Smooth muscle cell (in vitro differentiated cells): ENCODE measurements at regions not wholly inside any gene's neighbourhood (a gene's known extent, or its start where the extent isn't known, plus 50 kb on each side); places are given as distances from the start of the nearest gene placed in this dataset.

Source experiments
- DNase-seq: peaks from one replicate; lab custom pipeline; 2025; ENCODE audit not compliant: unreplicated experiment; lab: John Stamatoyannopoulos, UW
- H2AFZ ChIP-seq: fragments of 200-600 bp; sonication (generic); 2 replicates; pipeline ENCODE4 v1.6.0; 2016; ENCODE audit warnings: antibody characterized with exemption, low read depth, mild to moderate bottlenecking
- H3F3A ChIP-seq: fragments of 200-600 bp; sonication (generic); 2 replicates; pipeline ENCODE4 v1.6.0; 2017; ENCODE audit warnings: antibody characterized with exemption, low read depth
- H3K27ac ChIP-seq: fragments of 200-600 bp; sonication (generic); 2 replicates; pipeline ENCODE4 v1.5.1; 2016; ENCODE audit warnings: low read depth, mild to moderate bottlenecking
- H3K27me3 ChIP-seq: fragments of 200-600 bp; sonication (generic); 2 replicates; pipeline ENCODE4 v1.6.1; 2016; ENCODE audit warnings: low read depth, mild to moderate bottlenecking
- H3K36me3 ChIP-seq: fragments of 200-600 bp; sonication (generic); 2 replicates; pipeline ENCODE4 v1.5.1; 2016; ENCODE audit warnings: low read depth
- H3K4me1 ChIP-seq: fragments of 200-600 bp; sonication (generic); 2 replicates; pipeline ENCODE4 v1.5.1; 2016; ENCODE audit warnings: low read depth
- H3K4me2 ChIP-seq: fragments of 200-600 bp; sonication (generic); 2 replicates; pipeline ENCODE4 v1.6.0; 2016; ENCODE audit warnings: mild to moderate bottlenecking
- H3K4me3 ChIP-seq: fragments of 200-600 bp; sonication (generic); 2 replicates; pipeline ENCODE4 v1.5.1; 2016; ENCODE audit warnings: mild to moderate bottlenecking
- H3K79me2 ChIP-seq: fragments of 200-600 bp; sonication (generic); 2 replicates; pipeline ENCODE4 v1.6.0; 2016; ENCODE audit warnings: low read depth, mild to moderate bottlenecking
- H3K9ac ChIP-seq: fragments of 200-600 bp; sonication (generic); 2 replicates; pipeline ENCODE4 v1.6.0; 2016; ENCODE audit warnings: low read depth
- H3K9me3 ChIP-seq: fragments of 200-600 bp; sonication (generic); replicated peaks from 2 replicates; pipeline ENCODE4 v1.5.1; 2016; ENCODE audit warnings: low read depth
- H4K20me1 ChIP-seq: fragments of 200-600 bp; sonication (generic); 2 replicates; pipeline ENCODE4 v1.6.0; 2016; ENCODE audit warnings: low read depth
- CTCF ChIP-seq: fragments of 200-600 bp; sonication (generic); IDR thresholded peaks from 2 replicates; pipeline ENCODE4 v1.5.1; 2017; ENCODE audit warnings: borderline replicate concordance, mild to moderate bottlenecking, antibody characterized with exemption; ENCODE audit not compliant: insufficient read depth, poor library complexity, severe bottlenecking
- WGBS: methylation state at CpG from one replicate; pipeline ENCODE4 v1.1.7; 2016; ENCODE audit warnings: low lambda C conversion rate; 5-methylcytosine and 5-hydroxymethylcytosine counted together

DNA sequence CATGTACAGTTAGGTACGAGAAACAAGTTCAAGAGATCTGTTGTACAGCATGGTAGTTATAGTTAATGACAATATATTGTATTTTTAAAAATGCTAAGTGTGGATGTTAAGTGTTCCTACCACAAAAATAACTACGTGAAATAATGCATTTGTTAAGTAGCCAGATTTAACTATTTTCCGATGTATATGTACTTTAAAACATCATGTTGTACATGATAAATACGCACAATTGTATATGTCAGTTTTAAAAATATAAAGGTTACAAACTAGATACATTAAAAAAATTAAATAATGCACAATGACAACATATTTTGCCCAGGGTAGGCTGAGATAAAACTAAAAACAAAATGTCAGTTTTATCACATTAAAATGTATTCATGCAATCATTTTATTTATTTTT lies 285.1 kb upstream of the DCN start:
- Histone ChIP-seq H3F3A (no peaks in the 10 kb centered on the region), H3K4me3 (no peak overlapping the region), H2AFZ (no peak overlapping the region), H3K4me2 (no peak overlapping the region), H3K9ac (no peak overlapping the region), H3K27ac (no peak overlapping the region), H3K36me3 (no peaks in the 10 kb centered on the region), H3K4me1 (no peaks in the 10 kb centered on the region), H3K79me2 (no peaks in the 10 kb centered on the region), H3K27me3 (no peaks in the 10 kb centered on the region), H3K9me3 (no peaks in the 10 kb centered on the region), H4K20me1 (no peaks in the 10 kb centered on the region)
- WGBS = 90% methylated on average over 4 of the region's 4 CpGs
- no peak for TF ChIP-seq CTCF
- DNase-seq = no peak

DNA sequence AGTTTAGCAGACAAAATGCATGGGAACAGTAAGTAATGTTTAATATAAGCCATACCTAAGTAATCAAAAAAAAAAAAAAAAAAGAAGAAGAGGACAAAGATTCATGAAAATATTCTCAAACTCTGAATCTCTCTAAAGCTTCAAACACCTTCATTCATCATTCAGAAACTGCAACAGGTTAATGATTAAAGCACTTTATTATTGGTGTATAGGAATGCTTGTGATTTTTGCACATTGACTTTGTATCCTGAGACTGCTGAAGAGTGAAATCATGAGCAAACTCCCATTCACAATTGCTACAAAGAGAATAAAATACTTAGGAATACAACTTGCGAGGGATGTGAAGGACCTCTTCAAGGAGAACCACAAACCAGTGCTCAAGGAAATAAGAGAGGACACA lies 278.4 kb upstream of the DCN start:
- H3K9ac ChIP-seq = no peak overlapping the region
- no peaks in the 10 kb centered on the region for H4K20me1 ChIP-seq
- no peaks in the 10 kb centered on the region for H3K27me3 ChIP-seq
- no peaks in the 10 kb centered on the region for H3F3A ChIP-seq
- H3K4me2 ChIP-seq = no peak overlapping the region
- H3K4me3 ChIP-seq = no peak overlapping the region
- TF ChIP-seq CTCF = no peak
- H3K36me3 ChIP-seq = no peaks in the 10 kb centered on the region
- H2AFZ ChIP-seq = no peak overlapping the region
- DNase-seq = no peak
- H3K27ac ChIP-seq = no peak overlapping the region
- WGBS = 90% methylated on average over 1 of the region's 1 CpG
- H3K4me1 ChIP-seq = no peaks in the 10 kb centered on the region
- H3K9me3 ChIP-seq = no peaks in the 10 kb centered on the region
- H3K79me2 ChIP-seq = no peaks in the 10 kb centered on the region

DNA sequence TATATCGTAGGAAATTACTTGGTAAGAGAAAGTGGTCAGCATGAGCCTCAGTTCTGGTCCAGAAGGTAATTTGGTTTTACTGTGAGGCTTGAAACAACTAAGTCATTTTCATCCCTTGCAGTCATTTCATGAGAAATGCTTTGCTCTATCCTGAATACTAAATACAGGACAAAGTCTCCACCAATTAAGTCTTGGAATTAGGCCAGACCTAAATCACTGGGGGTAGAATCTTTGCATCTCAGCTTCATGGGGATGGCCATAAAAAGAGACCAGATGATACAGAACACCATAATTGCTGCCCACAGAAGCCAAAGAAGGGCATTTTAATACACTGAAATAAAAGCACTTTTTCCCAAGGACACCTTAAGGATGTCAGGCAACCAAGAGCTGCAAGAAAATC lies 277.9 kb upstream of the DCN start:
- no peak overlapping the region for H3K4me2 ChIP-seq
- no peaks in the 10 kb centered on the region for H3K4me1 ChIP-seq
- H3K36me3 ChIP-seq = no peaks in the 10 kb centered on the region
- DNase-seq = no peak
- no peaks in the 10 kb centered on the region for H4K20me1 ChIP-seq
- H3F3A ChIP-seq = no peaks in the 10 kb centered on the region
- H3K9ac ChIP-seq = no peak overlapping the region
- no peaks in the 10 kb centered on the region for H3K27me3 ChIP-seq
- no peak for TF ChIP-seq CTCF
- no peak overlapping the region for H3K27ac ChIP-seq
- H3K9me3 ChIP-seq = no peaks in the 10 kb centered on the region
- H3K4me3 ChIP-seq = no peak overlapping the region
- no peaks in the 10 kb centered on the region for H3K79me2 ChIP-seq
- H2AFZ ChIP-seq = no peak overlapping the region
- 94% methylated on average over 1 of the region's 1 CpG for WGBS

DNA sequence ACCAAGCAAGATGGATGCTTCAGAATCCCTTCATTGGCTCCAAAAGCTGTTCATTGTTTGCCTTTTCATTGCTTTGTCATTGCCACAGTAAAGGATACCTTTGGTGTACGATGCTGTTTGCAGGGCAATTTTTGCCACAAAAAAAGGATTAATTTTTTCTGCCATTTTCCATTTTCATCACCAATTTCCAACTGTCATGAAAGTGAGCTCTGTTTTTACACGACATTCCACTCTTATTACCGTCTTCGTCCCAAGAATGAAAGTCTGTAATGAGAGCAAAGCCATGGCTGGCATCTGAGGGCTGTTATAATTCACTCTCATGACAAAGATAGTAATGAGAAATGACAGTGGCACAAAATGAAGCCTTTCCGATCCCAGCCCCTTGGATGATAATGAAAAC lies 272.7 kb upstream of the DCN start:
- WGBS = 75% methylated on average over 5 of the region's 5 CpGs
- Histone ChIP-seq H4K20me1 (no peaks in the 10 kb centered on the region), H2AFZ (no peak overlapping the region), H3K9me3 (no peaks in the 10 kb centered on the region), H3K4me1 (no peaks in the 10 kb centered on the region), H3K27me3 (no peaks in the 10 kb centered on the region), H3F3A (no peaks in the 10 kb centered on the region), H3K27ac (no peak overlapping the region), H3K36me3 (no peaks in the 10 kb centered on the region), H3K4me2 (no peak overlapping the region), H3K79me2 (no peaks in the 10 kb centered on the region), H3K4me3 (no peak overlapping the region), H3K9ac (no peak overlapping the region)
- no peak for TF ChIP-seq CTCF
- DNase-seq = no peak
